BLaER1 (cell line): ENCODE measurements at regions not wholly inside any gene's neighbourhood (a gene's known extent, or its start where the extent isn't known, plus 50 kb on each side); places are given as distances from the start of the nearest gene placed in this dataset.
"Not testable (repeated sequence)": the region's sequence is repeated elsewhere in the genome, so short reads cannot be mapped to it uniquely, and the experiment has no call there.

Source experiments
- H3K27ac ChIP-seq: shearing (Covaris generic); formaldehyde crosslinking; 2 replicates; pipeline ENCODE4 v1.8.1; 2022
- H3K27me3 ChIP-seq: shearing (Covaris generic); formaldehyde crosslinking; 2 replicates; pipeline ENCODE4 v1.8.1; 2022
- H3K36me3 ChIP-seq: shearing (Covaris generic); formaldehyde crosslinking; 2 replicates; pipeline ENCODE4 v1.8.1; 2022
- H3K4me1 ChIP-seq: shearing (Covaris generic); formaldehyde crosslinking; 2 replicates; pipeline ENCODE4 v1.8.1; 2022
- H3K4me2 ChIP-seq: shearing (Covaris generic); formaldehyde crosslinking; 2 replicates; pipeline ENCODE4 v1.8.1; 2022
- H3K4me3 ChIP-seq: shearing (Covaris generic); formaldehyde crosslinking; 2 replicates; pipeline ENCODE4 v1.8.1; 2022
- H3K9ac ChIP-seq: shearing (Covaris generic); formaldehyde crosslinking; 2 replicates; pipeline ENCODE4 v1.8.1; 2022
- H3K9me3 ChIP-seq: shearing (Covaris generic); formaldehyde crosslinking; 2 replicates; pipeline ENCODE4 v1.8.1; 2022
- H4K20me1 ChIP-seq: shearing (Covaris generic); formaldehyde crosslinking; 2 replicates; pipeline ENCODE4 v1.8.1; 2022
- Cebpa-rat ChIP-seq: shearing (Covaris generic); IDR thresholded peaks from 2 replicates; pipeline ENCODE4 v1.8.1; 2022

- Histone ChIP-seq H3K4me3 (no peak overlapping the region), H3K4me1 (0 out of 2 replicates have a peak, but pooled peaks cover 4% of the 10 kb centered on the region), H3K9me3 (no peaks in the 10 kb centered on the region), H3K9ac (no peak overlapping the region), H3K36me3 (no peaks in the 10 kb centered on the region), H3K4me2 (no peak overlapping the region), H3K27me3 (no peaks in the 10 kb centered on the region), H3K27ac (no peak overlapping the region), H4K20me1 (no peaks in the 10 kb centered on the region)
- TF ChIP-seq Cebpa-rat, result no peak
These were observed 1042.3 kb downstream of the DIPK2A start for GRCh38 chr3:145013931-145014330.

GRCh38 chr3:145015253-145015652 is 1043.6 kb downstream of the DIPK2A start:
- Histone ChIP-seq H3K4me3 (no peak overlapping the region), H3K27me3 (no peaks in the 10 kb centered on the region), H3K4me2 (no peak overlapping the region), H4K20me1 (no peaks in the 10 kb centered on the region), H3K9ac (no peak overlapping the region), H3K9me3 (no peaks in the 10 kb centered on the region), H3K27ac (no peak overlapping the region), H3K36me3 (no peaks in the 10 kb centered on the region), H3K4me1 (0 out of 2 replicates have a peak, but pooled peaks cover 4% of the 10 kb centered on the region)
- TF ChIP-seq Cebpa-rat, result no peak

GRCh38 chr3:145017959-145018358 is 1046.3 kb downstream of the DIPK2A start:
- no peak overlapping the region for H3K4me2 ChIP-seq
- H3K4me1 ChIP-seq, result 0 out of 2 replicates have a peak, but pooled peaks cover 4% of the 10 kb centered on the region
- H3K4me3 ChIP-seq, result no peak overlapping the region
- H3K27ac ChIP-seq, result no peak overlapping the region
- H3K27me3 ChIP-seq, result no peaks in the 10 kb centered on the region
- no peaks in the 10 kb centered on the region for H3K9me3 ChIP-seq
- no peak overlapping the region for H3K9ac ChIP-seq
- H4K20me1 ChIP-seq, result no peaks in the 10 kb centered on the region
- no peak for TF ChIP-seq Cebpa-rat
- no peaks in the 10 kb centered on the region for H3K36me3 ChIP-seq

- no peak overlapping the region for H3K27ac ChIP-seq
- no peak overlapping the region for H3K4me3 ChIP-seq
- H3K27me3 ChIP-seq, result no peaks in the 10 kb centered on the region
- 0 out of 2 replicates have a peak, but pooled peaks cover 3% of the 10 kb centered on the region for H3K9me3 ChIP-seq
- no peak overlapping the region for H3K4me2 ChIP-seq
- no peaks in the 10 kb centered on the region for H3K36me3 ChIP-seq
- H4K20me1 ChIP-seq, result no peaks in the 10 kb centered on the region
- H3K4me1 ChIP-seq, result no peaks in the 10 kb centered on the region
- no peak overlapping the region for H3K9ac ChIP-seq
- no peak for TF ChIP-seq Cebpa-rat
These were observed 1050.8 kb downstream of the DIPK2A start for GRCh38 chr3:145022447-145022846.

- no peak for TF ChIP-seq Cebpa-rat
- Histone ChIP-seq H4K20me1 (no peaks in the 10 kb centered on the region), H3K4me1 (no peaks in the 10 kb centered on the region), H3K9me3 (peaks cover 12% of the 10 kb centered on the region), H3K9ac (no peak overlapping the region), H3K4me2 (no peak overlapping the region), H3K27ac (no peak overlapping the region), H3K4me3 (no peak overlapping the region), H3K27me3 (no peaks in the 10 kb centered on the region), H3K36me3 (no peaks in the 10 kb centered on the region)
These were observed 1053.1 kb downstream of the DIPK2A start for GRCh38 chr3:145024700-145025099.

- H3K9me3 ChIP-seq, result peaks cover 12% of the 10 kb centered on the region
- not testable (repeated sequence) for H3K9ac ChIP-seq, H3K4me2 ChIP-seq, H3K27me3 ChIP-seq, H3K27ac ChIP-seq, H3K36me3 ChIP-seq, H3K4me3 ChIP-seq, H4K20me1 ChIP-seq, H3K4me1 ChIP-seq
These were observed 1055.6 kb downstream of the DIPK2A start for GRCh38 chr3:145027186-145027585.

- Histone ChIP-seq H3K9me3 (peaks cover 6% of the 10 kb centered on the region), H3K4me1 (no peaks in the 10 kb centered on the region), H3K27me3 (no peaks in the 10 kb centered on the region), H3K36me3 (no peaks in the 10 kb centered on the region), H4K20me1 (no peaks in the 10 kb centered on the region), H3K4me3 (no peak overlapping the region), H3K27ac (no peak overlapping the region), H3K9ac (no peak overlapping the region), H3K4me2 (no peak overlapping the region)
- no peak for TF ChIP-seq Cebpa-rat
These were observed 1061.2 kb downstream of the DIPK2A start for GRCh38 chr3:145032791-145033190.

GRCh38 chr3:145035682-145036081 is 1064.1 kb downstream of the DIPK2A start:
- Histone ChIP-seq H3K27me3 (no peaks in the 10 kb centered on the region), H3K9me3 (no peaks in the 10 kb centered on the region), H3K36me3 (no peaks in the 10 kb centered on the region), H3K27ac (no peak overlapping the region), H3K9ac (no peak overlapping the region), H4K20me1 (no peaks in the 10 kb centered on the region), H3K4me3 (no peak overlapping the region), H3K4me1 (no peaks in the 10 kb centered on the region), H3K4me2 (no peak overlapping the region)
- TF ChIP-seq Cebpa-rat, result no peak

GRCh38 chr3:145054055-145054454 is 1082.4 kb downstream of the DIPK2A start:
- not testable (repeated sequence) for H3K4me3 ChIP-seq, H3K27ac ChIP-seq, H3K9ac ChIP-seq, H4K20me1 ChIP-seq, H3K4me1 ChIP-seq, H3K36me3 ChIP-seq, H3K9me3 ChIP-seq, H3K27me3 ChIP-seq, H3K4me2 ChIP-seq

- Histone ChIP-seq H3K4me1 (no peaks in the 10 kb centered on the region), H4K20me1 (no peaks in the 10 kb centered on the region)
- TF ChIP-seq Cebpa-rat, result no peak
These were observed 1083.9 kb downstream of the DIPK2A start for GRCh38 chr3:145055375-145056076.

GRCh38 chr3:145058483-145058882 is 1086.9 kb downstream of the DIPK2A start:
- peaks cover 26% of the 10 kb centered on the region for H3K9me3 ChIP-seq
- H3K9ac ChIP-seq, result no peak overlapping the region
- no peaks in the 10 kb centered on the region for H3K27me3 ChIP-seq
- H3K4me2 ChIP-seq, result no peak overlapping the region
- H3K4me1 ChIP-seq, result no peaks in the 10 kb centered on the region
- no peaks in the 10 kb centered on the region for H4K20me1 ChIP-seq
- no peak for TF ChIP-seq Cebpa-rat
- H3K4me3 ChIP-seq, result no peak overlapping the region
- H3K36me3 ChIP-seq, result no peaks in the 10 kb centered on the region
- H3K27ac ChIP-seq, result no peak overlapping the region

More at GRCh38 chr3:145055375-145056076, 1083.9 kb downstream of the DIPK2A start:
- no peak overlapping the region for H3K9ac ChIP-seq
- no peak overlapping the region for H3K4me2 ChIP-seq
- H3K4me3 ChIP-seq, result no peak overlapping the region
- H3K27me3 ChIP-seq, result no peaks in the 10 kb centered on the region
- H3K27ac ChIP-seq, result no peak overlapping the region
- peaks cover 4% of the 10 kb centered on the region; the same call in 1 of the 2 replicates for H3K9me3 ChIP-seq
- no peaks in the 10 kb centered on the region for H3K36me3 ChIP-seq
